ENCODE measurements at regions not wholly inside any gene's neighbourhood (a gene's known extent, or its start where the extent isn't known, plus 50 kb on each side); places are given as distances from the start of the nearest gene placed in this dataset.

DNA sequence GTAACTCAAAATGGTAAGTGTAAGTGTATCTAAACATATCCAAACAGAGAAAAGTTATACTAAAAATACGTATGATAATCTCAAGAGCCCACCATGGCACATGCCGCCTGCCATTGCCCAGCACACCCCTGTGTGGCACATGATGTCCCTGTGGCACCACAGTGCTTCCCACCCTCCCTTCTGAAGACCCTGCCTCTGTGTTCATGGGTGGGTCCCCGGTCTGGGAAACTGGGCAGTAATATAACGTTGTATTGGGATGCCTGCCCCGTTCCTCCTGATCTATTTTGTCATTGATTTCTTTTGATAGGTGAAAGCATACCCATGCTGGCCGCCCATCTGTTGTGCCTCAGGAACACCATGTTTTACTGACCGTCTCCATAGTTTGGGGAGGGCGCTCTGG lies 296.8 kb upstream of the SHH start:
- TF ChIP-seq, protein P1, sequence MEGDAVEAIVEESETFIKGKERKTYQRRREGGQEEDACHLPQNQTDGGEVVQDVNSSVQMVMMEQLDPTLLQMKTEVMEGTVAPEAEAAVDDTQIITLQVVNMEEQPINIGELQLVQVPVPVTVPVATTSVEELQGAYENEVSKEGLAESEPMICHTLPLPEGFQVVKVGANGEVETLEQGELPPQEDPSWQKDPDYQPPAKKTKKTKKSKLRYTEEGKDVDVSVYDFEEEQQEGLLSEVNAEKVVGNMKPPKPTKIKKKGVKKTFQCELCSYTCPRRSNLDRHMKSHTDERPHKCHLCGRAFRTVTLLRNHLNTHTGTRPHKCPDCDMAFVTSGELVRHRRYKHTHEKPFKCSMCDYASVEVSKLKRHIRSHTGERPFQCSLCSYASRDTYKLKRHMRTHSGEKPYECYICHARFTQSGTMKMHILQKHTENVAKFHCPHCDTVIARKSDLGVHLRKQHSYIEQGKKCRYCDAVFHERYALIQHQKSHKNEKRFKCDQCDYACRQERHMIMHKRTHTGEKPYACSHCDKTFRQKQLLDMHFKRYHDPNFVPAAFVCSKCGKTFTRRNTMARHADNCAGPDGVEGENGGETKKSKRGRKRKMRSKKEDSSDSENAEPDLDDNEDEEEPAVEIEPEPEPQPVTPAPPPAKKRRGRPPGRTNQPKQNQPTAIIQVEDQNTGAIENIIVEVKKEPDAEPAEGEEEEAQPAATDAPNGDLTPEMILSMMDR (conservative IDR thresholded peaks at IDR 0.05; ENCODE audit: control insufficient read depth, insufficient read depth, low read depth, low read length): no peak
- no peak for DNase-seq (ENCODE audit: low read depth)
- H3K4me3 ChIP-seq (ENCODE audit: control insufficient read depth, low read depth, low read length): no peak overlapping the region

DNA sequence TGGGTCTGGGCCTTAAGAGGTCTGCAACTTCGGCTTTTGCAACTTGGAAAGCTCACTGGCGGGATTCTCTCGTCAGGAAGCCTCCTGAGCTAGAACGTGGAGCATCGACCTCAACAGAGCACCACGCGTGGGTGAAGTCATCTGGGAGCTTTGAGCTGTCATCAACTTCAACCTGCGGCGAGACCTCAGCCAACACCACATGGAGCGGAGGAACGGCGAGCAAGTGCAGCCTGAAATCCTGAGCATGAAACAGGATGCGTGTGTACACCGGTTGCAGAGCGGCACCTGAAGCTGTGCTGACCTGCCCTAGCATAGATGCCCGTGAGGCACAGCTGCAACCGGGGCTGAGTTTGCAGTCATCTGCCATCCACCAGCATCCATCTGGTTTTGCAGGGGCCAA lies 295.7 kb upstream of the SHH start:
- no peak for DNase-seq (ENCODE audit: low read depth)
- H3K4me3 ChIP-seq (ENCODE audit: control insufficient read depth, low read depth, low read length): no peak overlapping the region
- TF ChIP-seq, protein P1 (conservative IDR thresholded peaks at IDR 0.05; ENCODE audit: control insufficient read depth, insufficient read depth, low read depth, low read length): no peak

DNA sequence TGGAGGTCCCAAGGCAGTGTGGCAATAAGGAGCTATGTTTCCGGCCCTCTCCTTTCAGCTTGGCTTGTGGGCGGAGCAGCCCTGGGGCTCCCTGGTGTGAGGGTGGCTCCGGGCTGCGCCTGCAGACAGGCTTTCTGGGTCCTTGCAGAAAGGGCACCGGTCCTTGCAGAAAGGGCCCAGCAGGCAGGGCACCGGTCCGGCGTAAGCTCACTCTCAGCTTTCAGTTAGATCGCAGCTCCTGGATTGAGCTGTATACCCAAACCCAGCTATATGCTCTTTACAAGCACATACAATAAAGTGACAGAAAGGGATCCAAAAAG lies 293.8 kb upstream of the SHH start:
- no peak for DNase-seq (ENCODE audit: low read depth)
- TF ChIP-seq, protein P1 (conservative IDR thresholded peaks at IDR 0.05; ENCODE audit: control insufficient read depth, insufficient read depth, low read depth, low read length): no peak

DNA sequence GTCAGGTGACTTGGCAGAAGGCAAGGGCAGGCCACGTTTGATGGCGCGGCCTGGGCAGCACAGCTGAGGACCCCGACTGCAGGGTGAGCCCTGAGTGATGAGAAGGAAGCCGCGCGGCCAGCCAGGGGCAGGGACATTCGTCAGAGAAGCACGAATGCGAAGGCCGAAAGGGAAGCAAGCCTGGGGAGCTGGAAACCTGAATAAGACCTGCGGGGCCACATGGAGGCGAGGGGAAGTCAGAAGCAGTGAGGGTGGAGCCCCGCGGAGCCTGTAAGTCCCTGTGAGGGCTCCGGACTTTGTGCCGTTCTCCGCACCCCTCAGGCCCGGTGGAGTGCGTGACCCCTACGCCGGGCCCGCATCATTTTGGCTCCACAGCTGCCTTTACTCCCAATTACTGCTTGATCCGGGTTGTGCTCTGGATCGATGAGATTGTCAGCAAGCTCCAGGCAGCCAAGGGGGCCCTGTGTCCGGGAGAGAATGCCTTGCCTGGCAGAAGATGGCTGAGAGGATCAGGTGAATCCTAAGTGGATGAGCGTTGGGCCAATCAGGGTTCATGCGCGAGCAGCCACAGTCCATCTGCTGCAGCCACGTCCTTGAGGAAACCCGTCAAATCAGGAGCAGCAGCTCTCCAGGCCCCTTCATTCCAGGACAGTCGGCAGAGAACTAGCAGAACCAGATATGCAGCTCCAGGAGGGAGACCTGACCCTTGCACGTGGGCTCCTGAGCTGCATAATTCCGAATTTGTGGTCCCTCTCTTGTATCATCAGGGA lies 293.3 kb upstream of the SHH start:
- TF ChIP-seq, protein P1 (conservative IDR thresholded peaks at IDR 0.05; ENCODE audit: control insufficient read depth, insufficient read depth, low read depth, low read length): no peak
- DNase-seq (ENCODE audit: low read depth): no peak
- no peak overlapping the region for H3K4me3 ChIP-seq (ENCODE audit: control insufficient read depth, low read depth, low read length)

More for the DNA sequence above, 293.8 kb upstream of the SHH start:
- no peak overlapping the region for H3K4me3 ChIP-seq (ENCODE audit: control insufficient read depth, low read depth, low read length)

DNA sequence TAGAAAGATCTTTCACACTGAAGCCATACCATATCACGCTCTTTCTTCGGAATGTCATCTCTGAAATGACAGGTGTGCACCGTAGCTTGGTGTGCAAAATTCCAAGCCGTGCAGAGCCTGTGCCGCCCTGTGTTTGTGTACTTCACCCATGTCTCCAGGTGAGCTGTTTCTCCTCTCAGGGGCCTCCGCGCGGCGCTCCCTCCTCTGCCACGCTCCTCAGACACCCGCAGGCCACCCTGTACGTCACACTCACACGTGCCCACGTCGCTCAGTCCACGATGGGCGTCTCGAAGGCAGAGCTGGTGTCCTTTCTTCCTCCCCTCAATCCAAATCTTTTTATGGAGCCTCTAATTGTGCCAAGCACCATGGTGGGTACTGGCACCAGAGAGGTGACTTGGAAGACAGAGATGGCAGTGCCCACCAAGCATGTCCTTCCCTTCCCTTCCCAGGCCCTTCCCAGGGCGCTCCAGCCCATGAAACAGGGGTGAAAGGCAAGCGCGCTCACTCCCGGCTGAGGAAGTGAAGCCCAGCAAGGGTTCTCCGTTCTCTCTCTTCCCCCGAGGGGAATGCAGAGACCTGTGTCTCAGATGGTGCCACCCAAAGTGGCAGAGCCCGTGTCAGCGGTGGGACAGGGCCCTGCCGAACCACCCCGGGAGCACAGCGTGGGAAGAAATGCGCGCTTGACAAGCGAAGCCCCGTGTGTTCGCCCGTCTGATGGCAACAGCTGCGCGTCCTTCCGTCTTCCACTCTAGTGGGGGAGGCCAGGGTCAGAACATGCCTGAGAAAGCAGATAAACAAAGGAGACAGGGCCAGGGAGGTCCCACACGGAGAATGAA lies 292.5 kb upstream of the SHH start:
- H3K4me3 ChIP-seq (ENCODE audit: control insufficient read depth, low read depth, low read length): no peak overlapping the region
- DNase-seq (ENCODE audit: low read depth): no peak
- TF ChIP-seq, protein P1 (conservative IDR thresholded peaks at IDR 0.05; ENCODE audit: control insufficient read depth, insufficient read depth, low read depth, low read length): no peak

DNA sequence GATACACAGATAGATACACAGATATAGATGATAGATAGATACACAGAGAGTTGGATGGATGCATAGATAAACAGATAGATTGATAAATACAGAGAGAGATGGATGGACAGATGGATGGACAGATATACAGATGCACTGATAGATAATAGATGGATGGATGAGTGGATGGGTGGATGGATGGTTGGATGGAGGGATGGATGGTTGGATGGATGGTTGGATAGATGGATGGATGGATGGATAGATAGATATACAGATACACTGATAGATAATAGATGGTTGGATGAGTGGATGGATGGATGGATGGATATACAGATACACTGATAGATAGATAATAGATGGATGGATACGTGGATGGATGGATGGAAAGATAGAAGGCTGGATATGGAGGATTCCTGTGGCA lies 290.0 kb upstream of the SHH start:
- TF ChIP-seq, protein P1 (conservative IDR thresholded peaks at IDR 0.05; ENCODE audit: control insufficient read depth, insufficient read depth, low read depth, low read length): no peak
- no peak for DNase-seq (ENCODE audit: low read depth)
- no peak overlapping the region for H3K4me3 ChIP-seq (ENCODE audit: control insufficient read depth, low read depth, low read length)
